ENCODE measurements at regions not wholly inside any gene's neighbourhood (a gene's known extent, or its start where the extent isn't known, plus 50 kb on each side); places are given as distances from the start of the nearest gene placed in this dataset.

GRCh38 chr7:19362099-19362498, 216.9 kb upstream of the FERD3L start:
- TF ChIP-seq MAX (IDR thresholded peaks at IDR 0.05) = no peak
- TF ChIP-seq FOXM1 (IDR thresholded peaks at IDR 0.05; ENCODE audit: borderline replicate concordance, low read depth) = no peak
- TF ChIP-seq YY1 (IDR thresholded peaks at IDR 0.05; ENCODE audit: low read depth) = no peak
- TF ChIP-seq RAD21 (IDR thresholded peaks at IDR 0.05; ENCODE audit: low read depth) = no peak
- TF ChIP-seq EGR1 (IDR thresholded peaks at IDR 0.05) = no peak
- TF ChIP-seq NFIC (IDR thresholded peaks at IDR 0.05) = no peak
- TF ChIP-seq CEBPB (IDR thresholded peaks at IDR 0.05) = no peak
- TF ChIP-seq CREB1 (IDR thresholded peaks at IDR 0.05; ENCODE audit: low read depth) = no peak

GRCh38 chr7:19353180-19353579, 208.0 kb upstream of the FERD3L start:
- no peak for TF ChIP-seq RAD21 (IDR thresholded peaks at IDR 0.05; ENCODE audit: low read depth)
- no peak for TF ChIP-seq FOXM1 (IDR thresholded peaks at IDR 0.05; ENCODE audit: borderline replicate concordance, low read depth)
- TF ChIP-seq CREB1 (IDR thresholded peaks at IDR 0.05; ENCODE audit: low read depth) = no peak
- no peak for TF ChIP-seq NFIC (IDR thresholded peaks at IDR 0.05)
- TF ChIP-seq USF1 (IDR thresholded peaks at IDR 0.05) = no peak
- TF ChIP-seq EP300 (IDR thresholded peaks at IDR 0.05; ENCODE audit: borderline replicate concordance) = no peak
- TF ChIP-seq TEAD4 (IDR thresholded peaks at IDR 0.05) = no peak
- no peak for TF ChIP-seq TCF12 (IDR thresholded peaks at IDR 0.05; ENCODE audit: low read depth)
- no peak for TF ChIP-seq ZBTB7A (IDR thresholded peaks at IDR 0.05; ENCODE audit: low read depth)
- TF ChIP-seq REST (IDR thresholded peaks at IDR 0.05; ENCODE audit: low read depth) = no peak
- no peak for TF ChIP-seq YY1 (IDR thresholded peaks at IDR 0.05; ENCODE audit: low read depth)
- TF ChIP-seq EGR1 (IDR thresholded peaks at IDR 0.05) = no peak
- TF ChIP-seq CEBPB (IDR thresholded peaks at IDR 0.05) = no peak
- TF ChIP-seq MAX (IDR thresholded peaks at IDR 0.05) = no peak
- TF ChIP-seq TAF1 (IDR thresholded peaks at IDR 0.05; ENCODE audit: low read depth) = no peak

GRCh38 chr7:19352305-19352695, 207.1 kb upstream of the FERD3L start:
- TF ChIP-seq RAD21 (IDR thresholded peaks at IDR 0.05; ENCODE audit: low read depth) = no peak
- no peak for TF ChIP-seq TCF12 (IDR thresholded peaks at IDR 0.05; ENCODE audit: low read depth)
- TF ChIP-seq CEBPB (IDR thresholded peaks at IDR 0.05) = no peak
- no peak for TF ChIP-seq TAF1 (IDR thresholded peaks at IDR 0.05; ENCODE audit: low read depth)
- no peak for TF ChIP-seq NFIC (IDR thresholded peaks at IDR 0.05)
- no peak for TF ChIP-seq ZBTB7A (IDR thresholded peaks at IDR 0.05; ENCODE audit: low read depth)
- TF ChIP-seq MAX (IDR thresholded peaks at IDR 0.05) = no peak
- TF ChIP-seq CREB1 (IDR thresholded peaks at IDR 0.05; ENCODE audit: low read depth) = no peak
- no peak for TF ChIP-seq USF1 (IDR thresholded peaks at IDR 0.05)
- TF ChIP-seq TEAD4 (IDR thresholded peaks at IDR 0.05) = no peak
- TF ChIP-seq YY1 (IDR thresholded peaks at IDR 0.05; ENCODE audit: low read depth) = no peak
- no peak for TF ChIP-seq REST (IDR thresholded peaks at IDR 0.05; ENCODE audit: low read depth)
- no peak for TF ChIP-seq FOXM1 (IDR thresholded peaks at IDR 0.05; ENCODE audit: borderline replicate concordance, low read depth)

GRCh38 chr7:19351341-19352304, 206.4 kb upstream of the FERD3L start:
- TF ChIP-seq YY1 (IDR thresholded peaks at IDR 0.05; ENCODE audit: low read depth) = no peak
- no peak for TF ChIP-seq RAD21 (IDR thresholded peaks at IDR 0.05; ENCODE audit: low read depth)
- no peak for TF ChIP-seq TAF1 (IDR thresholded peaks at IDR 0.05; ENCODE audit: low read depth)
- no peak for TF ChIP-seq ZBTB7A (IDR thresholded peaks at IDR 0.05; ENCODE audit: low read depth)
- TF ChIP-seq TEAD4 (IDR thresholded peaks at IDR 0.05) = no peak
- no peak for TF ChIP-seq FOXM1 (IDR thresholded peaks at IDR 0.05; ENCODE audit: borderline replicate concordance, low read depth)
- no peak for TF ChIP-seq NFIC (IDR thresholded peaks at IDR 0.05)
- no peak for TF ChIP-seq CEBPB (IDR thresholded peaks at IDR 0.05)
- TF ChIP-seq CREB1 (IDR thresholded peaks at IDR 0.05; ENCODE audit: low read depth) = no peak
- TF ChIP-seq TCF12 (IDR thresholded peaks at IDR 0.05; ENCODE audit: low read depth) = no peak
- no peak for TF ChIP-seq EGR1 (IDR thresholded peaks at IDR 0.05)
- no peak for TF ChIP-seq REST (IDR thresholded peaks at IDR 0.05; ENCODE audit: low read depth)
- TF ChIP-seq USF1 (IDR thresholded peaks at IDR 0.05) = no peak
- no peak for TF ChIP-seq MAX (IDR thresholded peaks at IDR 0.05)

Data from Ishikawa (cell line).